H1 (cell line): ENCODE measurements at regions not wholly inside any gene's neighbourhood (a gene's known extent, or its start where the extent isn't known, plus 50 kb on each side); places are given as distances from the start of the nearest gene placed in this dataset.

Experiments
- BCL11A ChIP-seq, 2 experiments: IDR thresholded peaks; one replicate each; pipeline ENCODE4 v1.6.1; 2011; ENCODE audit warnings: low read depth in 2 of 2, low read length in 2 of 2, mild to moderate bottlenecking in 2 of 2
- POLR2A ChIP-seq, 2 experiments: IDR thresholded peaks; 1 replicate in 1 of 2; 2 replicates in 1 of 2; pipeline ENCODE4 v1.6.1; 2011; ENCODE audit warnings: low read depth in 2 of 2, low read length in 2 of 2, mild to moderate bottlenecking in 2 of 2; ENCODE audit errors: control extremely low read depth in 1 of 2
- TCF12 ChIP-seq: IDR thresholded peaks from 2 replicates; pipeline ENCODE4 v1.6.1; 2011; ENCODE audit warnings: low read depth, mild to moderate bottlenecking, low read length

DNA sequence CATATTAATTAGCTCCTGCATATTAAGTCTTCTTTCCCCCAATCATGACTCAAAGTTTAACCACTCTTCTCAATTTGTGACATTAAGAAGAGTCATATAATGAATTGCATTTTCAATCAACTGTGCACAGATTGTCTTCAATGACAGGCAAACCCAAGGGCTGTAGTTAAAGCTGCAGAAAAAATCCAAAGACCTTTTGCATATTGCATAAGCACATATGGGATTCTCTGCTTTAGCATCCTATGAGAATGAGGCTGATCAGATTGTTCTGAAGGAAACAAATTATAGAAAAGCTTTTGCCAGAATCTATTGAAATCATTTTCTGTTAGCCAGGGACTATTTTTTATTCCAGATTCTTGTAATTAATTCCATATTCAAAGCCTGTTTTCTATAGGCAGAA lies 112.3 kb downstream of the FAM170A start:
- TF ChIP-seq BCL11A (IDR thresholded peaks at IDR 0.05; ENCODE audit: low read depth in 2 of 2, low read length in 2 of 2), result no peak
- TF ChIP-seq TCF12, result no peak
- TF ChIP-seq POLR2A (IDR thresholded peaks at IDR 0.05; ENCODE audit: control extremely low read depth in 1 of 2, low read depth in 2 of 2, low read length in 2 of 2), result no peak
